GM19397 (cell line): ENCODE measurements at regions not wholly inside any gene's neighbourhood (a gene's known extent, or its start where the extent isn't known, plus 50 kb on each side); places are given as distances from the start of the nearest gene placed in this dataset.

Experiments used
- ATAC-seq: cut with Tn5 transposase; IDR thresholded peaks from one replicate; pipeline ENCODE4 v1.9.1; 2021; ENCODE audit warnings: mild to moderate bottlenecking, moderate library complexity; ENCODE audit not compliant: unreplicated experiment

DNA sequence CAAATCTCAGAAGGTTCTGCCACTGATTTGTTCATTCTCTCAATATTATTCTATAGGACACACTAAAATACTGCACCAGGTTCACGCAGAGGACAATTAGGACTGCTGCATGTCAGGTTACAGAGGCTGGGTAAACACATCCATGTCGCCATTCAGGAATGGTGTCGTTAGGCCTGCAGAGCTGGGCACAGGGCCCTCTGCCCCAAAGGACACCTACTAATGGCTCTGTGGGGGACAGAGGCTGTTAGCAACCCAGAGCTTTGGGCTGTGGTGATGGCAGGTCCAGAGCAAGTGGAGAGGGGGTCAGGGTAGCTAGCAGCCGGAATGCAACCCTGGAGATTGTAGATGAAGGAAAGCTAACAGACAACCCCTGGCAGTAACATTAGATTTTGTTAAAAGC, 115.9 kb downstream of the TTC32 start:
- no peak for ATAC-seq

- ATAC-seq: no peak
Observed at GRCh38 chr2:19785447-19785846, 116.3 kb downstream of the TTC32 start.

GRCh38 chr2:19784456-19784855, 117.3 kb downstream of the TTC32 start:
- ATAC-seq: no peak

DNA sequence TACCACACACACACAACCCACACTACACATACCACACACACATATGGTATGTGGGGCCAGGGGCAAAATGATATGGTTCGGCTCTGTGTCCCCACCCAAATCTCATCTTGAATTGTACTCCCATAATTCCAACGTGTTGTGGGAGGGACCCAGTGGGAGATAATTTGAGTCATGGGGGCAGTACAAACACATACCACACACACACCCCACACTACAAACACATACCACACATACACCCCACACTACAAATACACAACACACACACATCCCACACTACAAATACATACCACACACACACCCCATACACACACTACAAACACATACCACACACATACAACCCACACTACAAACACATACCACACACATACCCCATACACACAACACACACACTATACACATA, 117.8 kb downstream of the TTC32 start:
- no peak for ATAC-seq

DNA sequence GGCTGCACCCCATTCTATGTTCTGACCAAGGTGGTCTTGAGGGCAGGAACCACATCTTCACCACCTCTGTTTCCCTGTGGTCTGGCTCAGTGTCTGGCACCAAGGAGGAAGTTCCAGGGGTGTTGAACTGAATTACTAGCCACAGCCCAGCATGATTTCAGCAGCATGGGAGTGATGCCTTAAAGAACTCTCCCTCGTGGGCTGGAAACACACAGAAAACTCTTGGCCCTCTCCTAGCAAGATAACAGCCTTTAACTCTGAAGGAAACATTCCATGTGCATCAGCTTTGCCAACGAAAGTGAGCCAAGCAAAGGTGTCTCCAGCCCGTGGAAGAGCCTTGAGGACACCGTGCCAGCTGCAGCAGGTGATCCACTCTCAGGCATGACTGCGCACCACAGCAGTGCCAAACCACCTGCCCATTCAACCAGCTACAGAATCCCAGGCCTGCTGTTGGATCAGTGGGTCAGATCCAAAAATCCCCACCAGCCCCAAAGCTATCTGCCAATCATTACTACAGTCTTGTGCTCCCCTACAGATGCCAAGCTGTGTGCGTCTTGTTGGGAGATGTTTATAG, 124.8 kb downstream of the TTC32 start:
- no peak for ATAC-seq

- no peak for ATAC-seq
Observed at GRCh38 chr2:19775838-19776237, 125.9 kb downstream of the TTC32 start.

DNA sequence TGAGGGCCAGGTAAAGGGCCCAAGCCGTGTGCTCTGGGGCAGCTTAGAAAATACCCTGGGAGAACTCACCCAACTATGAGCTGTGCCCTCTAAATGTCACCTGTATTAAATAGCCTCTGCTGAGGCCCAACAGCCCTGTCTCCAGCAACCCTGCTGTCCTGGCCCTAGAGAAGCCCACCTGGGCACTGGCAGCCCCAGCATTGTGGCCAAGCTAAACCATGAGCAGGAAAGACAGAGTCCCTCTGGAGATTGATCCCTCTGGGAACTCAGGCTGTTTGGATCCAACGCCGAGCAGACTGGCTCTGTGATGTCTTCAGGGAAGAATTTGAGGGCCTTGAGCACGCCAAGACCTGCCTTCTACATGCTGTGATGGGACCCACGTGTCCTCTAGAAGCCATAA, 126.5 kb downstream of the TTC32 start:
- ATAC-seq: no peak

DNA sequence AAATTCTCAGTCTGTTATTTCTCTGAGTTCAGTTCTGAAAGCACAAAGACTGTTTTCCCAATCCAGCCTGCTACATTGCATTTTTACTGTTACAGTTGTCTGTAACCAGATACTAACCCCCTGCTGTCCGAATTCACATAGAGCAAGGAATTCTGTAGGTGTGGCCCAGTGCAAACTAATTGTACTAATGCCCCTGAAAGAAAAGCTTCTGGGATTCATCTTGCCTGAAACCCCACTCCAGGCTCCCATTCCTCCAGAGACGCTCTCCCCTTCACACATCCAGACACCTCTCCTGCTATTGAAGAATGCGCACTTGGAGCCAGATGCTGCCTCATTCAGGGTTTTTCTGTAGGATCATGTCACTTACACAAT, 127.0 kb downstream of the TTC32 start:
- no peak for ATAC-seq

DNA sequence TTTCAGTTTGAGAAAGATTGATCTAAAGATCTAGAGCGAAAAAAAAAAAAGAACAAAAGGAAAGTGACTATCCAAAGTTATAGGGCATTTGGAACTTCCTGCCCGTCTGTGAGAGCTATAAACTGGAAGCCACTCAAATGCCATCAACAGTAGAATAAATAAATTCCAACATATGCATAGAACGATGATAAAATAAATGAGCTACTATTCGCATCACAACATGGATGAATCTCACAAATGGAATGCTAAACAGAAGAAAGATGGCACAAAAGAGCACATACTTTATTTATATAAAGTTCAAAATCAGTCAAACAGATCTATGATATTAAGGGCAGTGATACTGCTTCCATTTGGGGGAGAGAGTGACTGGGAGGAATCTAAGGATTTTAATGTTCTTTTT, 128.8 kb downstream of the TTC32 start:
- no peak for ATAC-seq

- ATAC-seq: no peak
Observed at GRCh38 chr2:19769513-19769912, 132.3 kb downstream of the TTC32 start.

- ATAC-seq: no peak
Observed at GRCh38 chr2:19767899-19768298, 133.9 kb downstream of the TTC32 start.

- ATAC-seq: no peak
Observed at GRCh38 chr2:19764998-19765397, 136.8 kb downstream of the TTC32 start.

DNA sequence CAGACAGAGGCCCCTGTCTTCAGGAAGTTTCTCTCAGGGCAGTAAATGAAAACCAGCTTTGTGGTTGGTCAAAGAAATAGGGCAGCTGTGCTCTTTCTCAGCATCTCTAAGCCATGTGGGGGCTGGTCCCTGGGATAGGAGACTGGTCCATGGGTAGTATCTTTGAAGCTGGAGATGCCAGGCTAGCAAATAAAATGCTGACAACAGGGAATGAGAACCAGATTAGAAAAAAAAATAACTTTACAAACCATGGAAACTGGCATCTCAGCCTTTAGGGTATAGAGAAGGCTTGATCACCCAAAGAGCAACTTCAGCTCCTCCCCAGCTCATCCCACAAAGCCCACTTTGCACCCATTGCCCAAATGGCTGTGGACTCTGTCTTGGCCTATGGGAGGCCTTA, 138.1 kb downstream of the TTC32 start:
- no peak for ATAC-seq

DNA sequence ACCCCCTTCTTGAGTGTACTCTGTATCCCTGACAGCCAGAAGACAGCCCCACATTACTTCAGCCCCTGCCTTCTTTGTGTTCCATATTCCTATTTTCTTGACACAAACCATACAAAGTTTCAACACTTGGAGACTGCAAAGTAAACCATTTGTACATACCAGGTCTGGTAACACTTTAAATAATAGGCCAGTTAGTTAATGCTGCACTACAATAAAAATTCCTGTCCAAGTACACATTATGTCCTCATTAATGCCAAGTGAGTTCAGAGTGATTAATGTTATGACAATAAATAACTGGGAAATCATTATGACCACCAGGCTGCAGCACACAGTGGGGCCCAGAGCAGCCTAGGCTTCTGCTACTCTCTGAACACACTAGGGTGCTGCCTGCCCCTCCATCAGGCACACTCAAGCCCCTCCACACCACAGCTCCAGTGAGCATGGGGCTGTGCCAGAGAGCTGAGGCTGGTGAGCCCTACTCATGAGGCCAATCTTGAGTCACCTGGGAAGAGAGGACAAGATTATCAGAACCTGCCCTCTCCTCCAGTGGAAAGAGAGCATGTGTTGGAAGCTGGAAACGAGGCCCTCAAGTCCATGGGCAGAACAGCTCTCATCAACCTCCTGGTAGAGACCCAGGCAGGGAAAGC, 138.7 kb downstream of the TTC32 start:
- ATAC-seq: no peak

- ATAC-seq: no peak
Observed at GRCh38 chr2:19762142-19762541, 139.6 kb downstream of the TTC32 start.

DNA sequence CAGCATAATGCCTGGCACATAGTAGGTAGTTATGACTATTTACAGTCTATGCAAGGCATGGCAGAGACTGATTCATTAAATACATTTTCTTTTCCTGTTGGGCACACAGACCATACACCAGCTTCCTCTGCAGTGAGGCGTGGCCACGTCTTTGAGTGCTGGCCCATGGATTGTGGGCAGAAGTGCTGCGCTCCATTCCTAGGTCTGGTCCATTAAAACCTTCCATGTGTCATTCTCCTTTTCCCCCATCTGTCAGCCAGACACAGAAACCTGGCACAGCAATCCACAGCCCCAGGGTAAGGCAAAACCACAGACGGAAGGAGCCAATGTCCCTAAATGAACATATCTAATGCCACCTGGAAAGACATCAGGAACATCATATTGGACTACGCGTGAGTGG, 141.9 kb downstream of the TTC32 start:
- no peak for ATAC-seq

DNA sequence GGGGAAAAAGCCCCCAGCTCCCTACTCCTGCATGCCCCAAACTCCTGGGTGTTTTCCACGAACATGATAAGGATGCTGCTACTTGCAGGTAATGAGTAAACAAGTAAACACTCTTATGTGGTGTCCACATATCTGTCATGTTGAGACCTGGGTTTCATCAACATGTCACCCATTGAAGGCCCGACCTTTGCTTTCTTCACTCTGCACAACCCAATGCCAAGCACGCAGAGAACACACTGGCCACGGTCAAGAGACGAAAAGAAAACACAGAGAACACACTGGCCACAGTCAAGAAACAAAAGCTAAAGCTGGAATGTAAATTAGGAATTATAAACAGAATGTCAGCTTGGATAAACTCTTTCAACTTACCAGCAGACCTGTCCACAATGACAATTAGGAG, 143.1 kb downstream of the TTC32 start:
- ATAC-seq: no peak

DNA sequence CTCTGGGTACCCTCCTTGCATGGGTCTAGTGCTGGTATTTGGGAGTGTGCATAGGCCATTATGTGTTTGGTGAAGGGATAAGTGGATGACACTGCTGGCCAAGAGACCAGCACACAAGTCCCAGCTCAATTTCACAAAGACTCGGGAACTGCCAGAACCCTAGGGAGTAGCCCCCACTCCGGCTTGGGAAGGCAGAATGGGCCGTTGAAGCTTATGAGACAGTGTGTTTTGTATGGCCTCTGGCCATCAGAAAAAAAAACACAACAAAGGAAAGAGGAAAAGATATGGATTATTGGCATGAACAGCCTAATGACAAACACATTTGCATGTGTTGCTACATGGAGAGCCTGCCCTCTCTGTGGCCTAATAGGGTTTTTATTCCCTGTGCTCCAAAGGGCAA, 144.2 kb downstream of the TTC32 start:
- ATAC-seq: no peak

DNA sequence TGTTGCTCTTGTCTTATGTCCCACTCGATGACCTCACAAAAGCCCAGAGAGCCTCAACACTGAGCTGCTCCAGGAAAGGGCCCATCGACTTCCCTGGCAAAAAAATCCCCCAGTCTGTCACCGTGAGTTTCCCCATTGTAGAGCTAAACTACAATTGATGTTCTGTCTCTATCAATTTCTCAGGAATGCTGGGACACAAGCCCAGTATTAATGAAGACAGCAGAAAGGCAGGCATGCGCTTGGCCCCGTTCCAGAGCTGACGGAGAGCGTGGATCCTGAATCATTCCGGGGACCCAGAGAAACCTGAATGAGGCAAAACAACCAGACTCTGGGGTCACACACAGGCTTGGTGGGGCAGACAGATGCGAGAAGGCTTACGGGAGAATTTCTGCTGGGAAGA, 146.9 kb downstream of the TTC32 start:
- ATAC-seq: no peak

DNA sequence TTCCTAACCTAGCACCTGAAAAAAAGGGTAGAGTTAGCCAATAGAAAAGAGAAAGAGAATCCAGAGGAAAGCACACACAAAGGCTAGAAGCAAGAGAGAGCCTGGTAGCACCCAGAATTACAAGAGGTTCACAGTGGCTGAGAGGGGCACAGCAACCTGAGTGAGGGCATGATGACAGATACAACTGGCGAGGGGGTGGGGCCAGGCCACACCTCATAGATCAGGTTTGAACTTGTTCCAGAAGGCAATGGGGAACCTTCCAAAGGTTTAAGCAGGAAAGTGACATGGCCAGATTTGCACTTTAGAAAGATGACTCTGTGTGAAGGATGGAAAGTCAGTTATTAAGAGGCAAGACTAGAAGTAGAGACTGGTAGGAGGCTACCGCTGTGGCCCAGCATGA, 148.0 kb downstream of the TTC32 start:
- no peak for ATAC-seq

GRCh38 chr2:19753314-19753713, 148.5 kb downstream of the TTC32 start:
- no peak for ATAC-seq

GRCh38 chr2:19752500-19752899, 149.3 kb downstream of the TTC32 start:
- ATAC-seq: no peak

DNA sequence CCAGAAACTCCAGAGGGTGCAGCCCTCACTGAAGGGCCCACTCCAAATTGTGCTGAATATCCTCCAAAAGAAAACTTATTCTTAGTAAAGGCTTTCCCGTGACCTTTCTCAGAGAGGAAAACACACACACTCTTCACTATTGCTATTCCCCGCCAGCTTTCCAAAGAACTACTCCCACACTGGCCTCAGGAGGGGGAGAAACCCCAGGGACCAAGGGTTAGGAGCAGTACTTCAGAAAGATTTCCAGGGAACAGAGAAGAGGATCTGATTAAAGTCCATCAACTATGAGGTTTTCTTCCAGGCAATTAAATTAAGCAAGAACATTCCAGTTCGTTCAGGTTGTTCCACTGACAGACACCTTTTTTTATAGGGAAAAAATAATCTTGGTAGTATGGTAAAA, 150.2 kb downstream of the TTC32 start:
- ATAC-seq: no peak
